GM18873 (cell line): ENCODE measurements at regions not wholly inside any gene's neighbourhood (a gene's known extent, or its start where the extent isn't known, plus 50 kb on each side); places are given as distances from the start of the nearest gene placed in this dataset.
"Not testable (repeated sequence)": the region's sequence is repeated elsewhere in the genome, so short reads cannot be mapped to it uniquely, and the experiment has no call there.

ENCODE experiments used
- ATAC-seq: cut with Tn5 transposase; IDR thresholded peaks from one replicate; pipeline ENCODE4 v1.9.1; 2021; ENCODE audit warnings: mild to moderate bottlenecking, moderate library complexity, moderate number of reproducible peaks; ENCODE audit not compliant: unreplicated experiment, low FRiP score

GRCh38 chr22:46026899-46027210 is 49.9 kb upstream of the WNT7B start:
- no peak for ATAC-seq

DNA sequence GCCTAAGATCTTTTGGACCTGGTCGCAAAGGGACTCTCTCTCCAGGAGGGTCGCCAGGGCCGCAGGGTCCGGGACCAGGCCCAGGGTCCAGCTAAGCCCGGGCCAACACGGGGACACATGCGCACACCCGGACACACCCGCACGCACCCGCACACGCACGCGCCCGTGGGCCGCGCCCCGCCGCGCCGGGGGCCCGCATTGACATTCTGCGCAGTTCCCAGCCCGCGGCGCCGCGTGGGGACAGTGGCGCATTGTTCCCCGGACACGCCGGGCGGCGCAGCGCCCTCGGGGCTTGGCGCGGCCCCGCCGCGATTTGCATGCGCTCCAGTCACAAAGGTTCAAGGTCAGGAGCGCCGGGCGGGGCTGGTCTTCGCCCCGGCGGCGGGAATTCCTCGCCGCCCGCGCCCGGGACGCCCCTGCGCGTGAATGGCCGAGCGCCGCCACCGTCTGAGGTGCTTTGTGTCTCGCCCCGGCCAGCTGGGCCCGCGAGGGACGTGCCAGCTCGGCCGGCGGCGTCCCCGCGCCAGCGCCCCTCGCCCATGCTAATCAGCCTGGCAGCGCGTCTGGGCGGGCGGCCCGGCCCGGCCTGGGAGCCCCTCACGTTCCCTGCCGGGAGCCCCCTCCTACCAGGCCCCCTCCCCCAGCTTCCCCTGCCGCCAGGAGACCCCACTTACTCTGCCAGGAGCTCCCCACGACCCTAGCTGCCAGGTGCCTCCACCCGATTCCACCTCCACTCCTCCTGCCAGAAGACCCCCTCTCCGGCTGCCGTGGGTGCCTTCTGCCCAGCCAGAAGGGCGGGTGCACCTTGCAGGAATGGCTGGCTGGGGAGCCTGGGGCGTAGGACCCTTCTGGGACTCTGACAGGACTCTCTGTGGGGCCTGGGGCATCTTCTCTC is 50.5 kb upstream of the WNT7B start:
- ATAC-seq = no peak

- ATAC-seq = no peak
Observed at GRCh38 chr22:46028106-46028991, 51.4 kb upstream of the WNT7B start.

DNA sequence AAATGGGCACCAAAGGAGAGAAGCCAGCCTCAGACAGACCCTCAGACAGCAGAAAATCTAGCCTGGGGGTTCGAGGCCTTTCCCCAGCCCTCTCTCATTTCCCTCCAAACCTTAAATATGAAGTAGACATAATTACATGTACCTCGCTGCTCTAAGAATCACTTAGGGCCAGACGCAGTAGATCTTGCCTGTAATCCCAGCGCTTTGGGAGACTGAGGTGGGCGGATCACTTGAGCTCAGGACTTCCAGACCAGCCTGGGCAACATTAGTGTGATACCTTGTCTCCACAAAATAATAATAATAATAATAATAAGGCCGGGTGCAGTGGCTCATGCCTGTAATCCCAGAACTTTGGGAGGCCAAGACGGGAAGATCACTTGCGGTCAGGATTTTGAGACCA is 52.1 kb upstream of the WNT7B start:
- no peak for ATAC-seq

DNA sequence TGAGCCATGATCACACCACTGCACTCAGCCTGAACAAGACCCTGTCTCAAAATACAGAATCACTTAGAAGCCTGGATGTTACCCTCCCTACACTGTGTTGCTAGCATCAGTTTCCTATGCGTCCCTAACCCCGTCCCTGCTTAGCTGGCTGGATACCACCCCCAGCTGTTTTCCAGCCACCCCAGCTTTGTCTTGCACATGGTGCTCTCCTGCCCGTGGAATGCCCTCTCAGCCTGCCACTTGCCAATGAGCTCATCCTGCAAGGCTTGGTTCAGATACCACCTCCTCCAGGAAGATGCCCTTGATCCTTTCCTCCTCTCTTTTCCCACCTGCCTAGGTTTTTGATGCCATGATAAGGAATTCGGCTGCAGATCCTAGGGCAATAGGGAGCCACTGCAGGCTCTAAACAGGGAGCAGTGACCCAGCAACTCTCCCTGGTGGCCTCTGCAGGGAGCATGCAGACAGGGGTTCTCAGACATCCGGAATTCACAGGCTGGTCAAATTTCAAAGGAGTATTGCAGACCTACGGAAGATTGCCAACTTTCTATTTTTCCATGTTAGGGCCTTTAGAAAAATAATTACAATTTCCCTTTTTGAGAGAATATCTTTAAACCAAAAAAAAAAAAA is 52.7 kb upstream of the WNT7B start:
- no peak for ATAC-seq

- no peak for ATAC-seq
Observed at GRCh38 chr22:46030231-46030880, 53.4 kb upstream of the WNT7B start.

DNA sequence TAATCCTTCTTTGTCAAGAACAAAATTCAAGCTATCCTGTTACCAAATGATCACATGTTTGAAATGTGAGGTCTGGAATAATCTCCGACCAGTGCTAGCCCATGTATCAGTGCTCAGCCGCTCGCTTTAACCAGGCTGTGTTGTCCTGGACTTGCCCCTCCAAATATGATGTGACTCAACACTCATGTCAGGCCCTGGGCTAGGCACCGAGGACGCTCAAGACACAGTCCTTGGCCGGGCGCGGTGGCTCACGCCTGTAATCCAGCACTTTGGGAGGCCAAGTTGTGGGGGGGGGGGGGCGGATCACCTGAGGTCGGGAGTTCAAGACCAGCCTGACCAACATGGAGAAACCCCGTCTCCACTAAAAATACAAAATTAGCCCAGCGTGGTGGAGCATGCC is 54.1 kb upstream of the WNT7B start:
- ATAC-seq = no peak

GRCh38 chr22:46031557-46031956 is 54.6 kb upstream of the WNT7B start:
- ATAC-seq = no peak

DNA sequence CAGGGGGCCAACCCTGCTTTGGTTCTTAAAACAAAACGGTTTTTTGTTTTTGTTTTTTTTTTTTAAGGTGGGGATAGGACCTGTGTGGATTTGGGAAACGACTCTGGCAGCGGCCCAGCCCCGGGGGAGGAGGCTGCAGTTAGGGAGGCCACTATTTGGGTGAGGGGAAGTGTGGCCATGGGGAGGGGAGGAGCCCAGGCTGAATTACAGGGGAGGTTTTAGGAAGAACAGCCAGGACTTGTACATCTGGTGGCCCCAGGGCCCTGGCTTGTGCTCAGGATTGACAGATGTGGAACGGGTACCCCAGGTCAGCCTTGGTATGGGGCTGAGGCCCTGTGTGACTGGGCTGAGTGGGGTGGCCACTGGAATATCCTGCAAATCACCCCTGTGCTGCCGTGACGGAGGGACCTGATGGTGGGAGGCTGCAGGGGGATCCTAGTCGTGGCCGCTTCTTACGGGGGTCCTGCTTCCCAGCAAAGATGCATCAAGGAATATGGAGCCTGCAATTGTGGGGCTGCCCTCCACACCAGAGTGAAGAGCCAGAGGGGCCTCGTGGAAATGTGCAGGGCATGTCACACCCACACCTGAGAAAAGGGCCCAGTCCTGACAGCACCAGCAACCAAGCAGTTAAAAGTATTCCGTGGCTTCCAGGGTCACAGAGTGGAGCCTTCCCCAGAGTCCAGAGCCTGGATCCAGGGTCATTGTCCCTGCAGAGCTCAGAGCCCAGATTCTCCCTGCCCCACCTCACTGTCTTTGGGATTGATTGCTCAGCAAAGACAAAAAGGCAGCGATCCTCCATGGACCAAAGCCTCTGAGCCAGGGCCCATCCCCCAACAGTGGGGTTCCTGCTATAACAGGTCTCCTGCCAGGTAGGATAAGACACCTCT is 55.2 kb upstream of the WNT7B start:
- ATAC-seq = no peak

DNA sequence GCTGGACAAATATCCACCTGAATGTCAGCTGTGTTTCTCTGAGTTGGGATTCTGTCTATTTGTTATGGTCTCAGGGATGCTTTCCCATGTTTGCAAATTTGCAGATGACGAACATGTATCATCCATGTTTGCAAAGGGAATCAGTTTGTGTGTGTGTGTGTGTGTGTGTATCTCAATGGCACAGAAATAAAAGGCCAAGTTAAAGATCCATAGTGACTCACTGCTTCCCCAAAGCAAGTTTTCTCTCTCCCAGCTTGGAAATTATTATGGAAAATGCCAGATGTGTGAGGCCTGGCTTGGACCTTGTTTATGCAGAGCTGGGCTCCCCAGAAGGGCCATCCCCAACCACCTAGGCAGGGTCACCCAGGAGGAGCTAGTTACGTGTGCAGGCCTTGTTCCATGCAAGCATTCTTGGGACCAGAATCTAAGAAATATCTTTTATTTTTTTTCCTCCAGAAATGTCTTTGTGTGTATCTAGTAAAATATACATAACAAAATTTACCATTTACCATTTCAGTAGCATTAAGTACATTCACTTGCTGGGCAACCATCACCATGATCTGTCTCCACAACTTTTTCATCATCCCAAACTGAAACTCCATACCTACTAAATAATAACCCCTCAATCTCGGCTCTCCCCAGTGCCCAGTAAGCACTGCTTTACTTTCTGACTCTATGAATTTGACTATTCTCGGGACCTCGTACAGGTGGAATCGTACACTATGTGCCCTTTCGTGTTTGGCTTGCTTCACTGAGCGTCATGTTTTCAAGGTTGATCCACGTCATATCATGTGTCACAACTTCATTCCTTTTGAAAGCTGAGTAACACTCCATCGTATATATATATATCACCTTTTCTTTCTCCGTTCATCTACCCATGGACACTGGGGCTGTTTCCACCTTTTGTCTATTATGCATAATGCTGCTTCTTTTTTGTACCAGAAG is 56.6 kb upstream of the WNT7B start:
- ATAC-seq = no peak

DNA sequence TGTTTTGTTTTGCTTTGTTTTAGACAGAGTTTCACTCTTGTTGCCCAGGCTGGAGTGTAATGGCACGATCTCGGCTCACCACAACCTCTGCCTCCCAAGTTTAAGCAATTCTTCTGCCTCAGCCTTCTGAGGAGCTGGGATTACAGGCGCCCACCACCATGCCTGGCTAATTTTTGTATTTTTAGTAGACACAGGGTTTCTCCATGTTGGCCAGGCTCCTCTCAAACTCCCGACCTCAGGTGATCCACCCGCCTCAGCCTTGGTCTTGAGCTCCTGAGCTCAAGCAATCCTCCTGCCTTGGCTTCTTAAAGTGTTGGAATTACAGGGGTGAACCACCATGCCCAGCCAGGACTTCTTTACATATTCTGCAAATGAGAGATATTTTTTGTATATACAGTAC is 57.5 kb upstream of the WNT7B start:
- ATAC-seq = not testable (repeated sequence)

- no peak for ATAC-seq
Observed at GRCh38 chr22:46035380-46035741, 58.4 kb upstream of the WNT7B start.

DNA sequence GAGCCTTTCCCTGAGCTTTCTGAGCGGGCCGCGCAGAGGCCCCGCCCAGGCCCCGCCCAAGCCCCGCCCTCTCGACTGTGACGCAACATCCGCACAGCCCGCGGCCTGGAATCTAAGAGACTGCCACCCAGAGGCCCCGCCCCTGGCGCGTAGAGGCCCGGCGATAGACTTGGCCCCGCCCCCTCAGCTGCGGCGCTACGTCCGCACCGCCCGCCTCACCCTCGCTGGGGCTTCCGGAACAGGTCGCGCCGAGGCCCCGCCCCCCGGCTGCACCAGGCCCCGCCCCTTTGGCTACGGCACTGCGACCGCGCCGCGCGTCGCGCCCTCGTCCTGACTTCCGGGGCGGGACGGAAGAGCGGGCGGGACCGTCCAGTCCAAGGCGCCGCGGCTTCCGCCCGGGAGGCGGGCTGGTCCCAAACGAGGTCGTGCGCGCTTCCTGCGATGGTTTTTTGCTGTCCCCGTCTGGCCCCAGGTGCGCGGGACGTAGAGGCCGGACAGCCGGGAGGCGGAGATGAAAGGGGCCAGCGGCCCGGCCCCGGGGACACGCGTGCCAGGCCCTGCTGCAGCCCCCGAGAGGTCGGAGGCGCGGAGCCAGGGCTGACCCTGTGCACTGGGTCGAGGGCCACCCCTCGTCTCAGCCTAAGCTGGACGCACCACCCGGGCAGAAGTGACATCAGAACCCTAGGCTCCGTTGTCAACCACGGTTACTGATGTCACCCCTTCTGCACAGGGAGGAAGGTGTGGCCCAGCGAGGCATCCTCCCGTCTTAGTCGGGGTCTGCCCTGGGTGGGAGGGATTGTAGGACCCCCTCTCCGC is 59.0 kb upstream of the WNT7B start:
- ATAC-seq = peak; percentile 82

- no peak for ATAC-seq
Observed at GRCh38 chr22:46036558-46037408, 59.8 kb upstream of the WNT7B start.

DNA sequence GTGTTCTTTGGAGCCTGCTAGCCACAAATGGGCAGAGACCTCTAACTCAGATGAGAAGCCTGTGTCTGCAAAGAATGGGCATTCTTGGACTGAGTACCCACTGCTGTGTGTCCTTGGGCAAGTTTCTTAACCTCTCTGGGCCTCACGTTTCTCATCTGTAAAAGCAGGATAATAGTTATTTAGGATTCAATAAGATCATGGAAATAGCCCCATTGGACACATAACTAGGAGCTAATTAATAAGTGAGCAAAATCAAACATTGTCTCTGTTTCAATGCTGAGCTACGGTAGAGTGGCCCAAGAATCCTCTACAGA is 61.2 kb upstream of the WNT7B start:
- ATAC-seq = no peak

GRCh38 chr22:46038516-46039430 is 61.8 kb upstream of the WNT7B start:
- no peak for ATAC-seq
